Body of pancreas (tissue), 4 donors: ENCODE measurements at regions not wholly inside any gene's neighbourhood (a gene's known extent, or its start where the extent isn't known, plus 50 kb on each side); places are given as distances from the start of the nearest gene placed in this dataset.

Source experiments
- ATAC-seq: fragments of 150-250 bp; one replicate; pipeline ENCODE4 v1.9.1; 2016
- DNase-seq, 4 donors: peaks; one replicate each; pipeline ENCODE4 v3.0.0-alpha.2; 2019
- H3K27ac ChIP-seq, 4 donors: fragments of 200-600 bp; sonication (generic); 1 replicate in 3 of 4; 2 replicates in 1 of 4; pipeline versions ENCODE4 v1.5.1 to v1.6.1; 2016 to 2019; ENCODE audit warnings: mild to moderate bottlenecking in 1 of 4, mixed read lengths in 1 of 4, moderate library complexity in 1 of 4
- H3K27me3 ChIP-seq, 2 donors: fragments of 200-600 bp; sonication (generic); one replicate each; pipeline ENCODE4 v1.6.0; 2016; ENCODE audit warnings: mild to moderate bottlenecking in 1 of 2
- H3K36me3 ChIP-seq, 2 donors: fragments of 200-600 bp; sonication (generic); replicated peaks in 1 of 2; 2 replicates each; pipeline ENCODE4 v1.5.1; 2016; ENCODE audit warnings: low read depth in 2 of 2; ENCODE audit not compliant: insufficient read depth in 1 of 2
- H3K4me1 ChIP-seq: fragments of 200-600 bp; sonication (generic); one replicate; pipeline ENCODE4 v1.6.0; 2016
- H3K4me3 ChIP-seq, 2 donors: fragments of 200-600 bp; sonication (generic); 1 replicate in 1 of 2; 2 replicates in 1 of 2; pipeline ENCODE4 v1.5.1; 2016 to 2019
- H3K9me3 ChIP-seq, 3 donors: fragments of 200-600 bp; sonication (generic); 1 replicate in 2 of 3; 2 replicates in 1 of 3; pipeline ENCODE4 v1.5.1; 2016
- POLR2A ChIP-seq, 3 donors: fragments of 450-650 bp; IDR thresholded peaks; one replicate each; pipeline ENCODE4 v1.6.1; 2016; ENCODE audit warnings: antibody characterized with exemption in 3 of 3, mild to moderate bottlenecking in 2 of 3
- WGBS, 2 donors: methylation state at CpG; one replicate each; pipeline ENCODE4 v1.1.5; 2017; 5-methylcytosine and 5-hydroxymethylcytosine counted together
- intact Hi-C: fragments of 100-400 bp; cut with DNase I; formaldehyde crosslinking; loops from one replicate; pipeline ENCODE4 v1.15.1; 2023
- TF ChIP-seq, protein P1 (sequence below), 7 experiments: fragments of 450-650 bp in 4 of 7; fragments of 200-600 bp in 3 of 7; sonication (generic) in 3 of 7; IDR thresholded peaks; one replicate each; pipeline ENCODE4 v1.5.1; 2016 to 2019; ENCODE audit warnings: antibody characterized with exemption in 7 of 7

DNA sequence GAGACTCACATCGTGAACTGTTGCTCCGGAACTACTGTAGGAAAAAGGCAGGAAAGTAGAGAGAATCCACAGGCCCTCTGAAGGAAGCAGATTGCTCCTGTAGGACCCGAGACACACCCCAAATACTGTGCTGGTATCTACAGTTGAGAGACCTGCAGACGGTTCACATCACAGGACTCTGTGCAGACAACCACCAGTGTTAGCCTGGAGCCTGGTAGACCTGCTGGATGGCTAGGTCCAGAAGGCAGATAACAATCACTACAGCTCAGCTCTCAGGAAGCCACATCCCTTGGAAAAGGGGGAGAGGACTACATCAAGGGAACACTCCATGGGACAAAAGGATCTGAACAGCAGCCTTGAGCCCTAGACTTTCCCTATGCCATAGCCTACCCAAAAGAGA, 311.8 kb upstream of the PRKCQ start:
- H3K36me3 ChIP-seq = no peaks in the 10 kb centered on the region
- no peak overlapping the region for H3K4me3 ChIP-seq
- H3K27me3 ChIP-seq = no peaks in the 10 kb centered on the region
- no peaks in the 10 kb centered on the region for H3K9me3 ChIP-seq
- H3K4me1 ChIP-seq = peaks cover 4% of the 10 kb centered on the region
- WGBS, 2 donors = 88 to 89% methylated on average over 4 of the region's 4 CpGs
- no peak for TF ChIP-seq POLR2A (IDR thresholded peaks at IDR 0.05)
- TF ChIP-seq, protein P1, sequence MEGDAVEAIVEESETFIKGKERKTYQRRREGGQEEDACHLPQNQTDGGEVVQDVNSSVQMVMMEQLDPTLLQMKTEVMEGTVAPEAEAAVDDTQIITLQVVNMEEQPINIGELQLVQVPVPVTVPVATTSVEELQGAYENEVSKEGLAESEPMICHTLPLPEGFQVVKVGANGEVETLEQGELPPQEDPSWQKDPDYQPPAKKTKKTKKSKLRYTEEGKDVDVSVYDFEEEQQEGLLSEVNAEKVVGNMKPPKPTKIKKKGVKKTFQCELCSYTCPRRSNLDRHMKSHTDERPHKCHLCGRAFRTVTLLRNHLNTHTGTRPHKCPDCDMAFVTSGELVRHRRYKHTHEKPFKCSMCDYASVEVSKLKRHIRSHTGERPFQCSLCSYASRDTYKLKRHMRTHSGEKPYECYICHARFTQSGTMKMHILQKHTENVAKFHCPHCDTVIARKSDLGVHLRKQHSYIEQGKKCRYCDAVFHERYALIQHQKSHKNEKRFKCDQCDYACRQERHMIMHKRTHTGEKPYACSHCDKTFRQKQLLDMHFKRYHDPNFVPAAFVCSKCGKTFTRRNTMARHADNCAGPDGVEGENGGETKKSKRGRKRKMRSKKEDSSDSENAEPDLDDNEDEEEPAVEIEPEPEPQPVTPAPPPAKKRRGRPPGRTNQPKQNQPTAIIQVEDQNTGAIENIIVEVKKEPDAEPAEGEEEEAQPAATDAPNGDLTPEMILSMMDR (IDR thresholded peaks at IDR 0.05) = no peak
- intact Hi-C loops = no loop called here
- DNase-seq (no peak), ATAC-seq (no peak)
- H3K27ac ChIP-seq = no peak overlapping the region

DNA sequence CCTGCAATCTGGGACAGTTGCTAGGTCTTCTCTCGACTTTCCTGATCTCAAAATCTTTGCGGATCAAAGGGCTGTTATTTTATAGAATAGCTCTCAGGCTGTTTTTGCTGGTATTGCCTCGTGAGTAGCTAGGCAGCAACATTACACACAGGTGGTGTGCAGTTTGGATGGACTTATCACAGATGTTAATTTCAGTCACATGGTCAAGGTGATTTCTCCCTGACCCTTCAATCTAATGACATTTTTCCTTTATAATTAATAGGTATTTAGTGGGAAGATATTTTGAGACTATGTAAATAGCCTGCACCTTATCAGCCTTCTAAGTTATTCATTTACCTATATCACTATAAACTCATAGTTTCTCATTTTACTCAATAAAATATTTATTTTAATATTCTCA, 309.6 kb upstream of the PRKCQ start:
- intact Hi-C loops = no loop called here
- WGBS, 2 donors = 17 to 19% methylated on average over 3 of the region's 3 CpGs

DNA sequence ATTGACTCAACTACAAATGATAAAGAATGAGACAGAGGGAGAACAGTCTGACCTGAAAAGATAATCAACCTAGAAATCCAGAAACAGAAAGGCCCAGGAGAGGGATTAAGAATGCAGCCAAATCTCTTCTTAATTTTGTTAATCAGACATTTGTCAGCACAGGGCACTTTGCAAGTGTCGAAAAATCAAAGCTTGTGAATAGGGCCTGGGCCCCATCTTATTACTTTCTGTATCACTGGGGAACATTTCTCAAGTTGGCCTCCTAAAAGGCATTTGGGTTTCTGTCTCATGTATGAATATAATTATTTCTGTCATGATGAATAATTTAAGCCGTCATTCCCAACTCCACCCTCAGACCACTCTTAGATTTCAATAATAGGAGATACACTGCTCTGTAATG, 308.4 kb upstream of the PRKCQ start:
- no peak for TF ChIP-seq POLR2A (IDR thresholded peaks at IDR 0.05)
- TF ChIP-seq, protein P1 (IDR thresholded peaks at IDR 0.05) = no peak
- intact Hi-C loops = no loop called here
- H3K4me3 ChIP-seq = no peak overlapping the region
- 86 to 94% methylated on average over 2 of the region's 2 CpGs for WGBS, 2 donors
- H3K27me3 ChIP-seq = no peaks in the 10 kb centered on the region
- no peak for DNase-seq
- no peaks in the 10 kb centered on the region for H3K36me3 ChIP-seq
- H3K4me1 ChIP-seq = peaks cover 4% of the 10 kb centered on the region
- ATAC-seq = no peak
- no peaks in the 10 kb centered on the region for H3K9me3 ChIP-seq
- no peak overlapping the region for H3K27ac ChIP-seq

More for the DNA sequence above, 309.6 kb upstream of the PRKCQ start:
- no peaks in the 10 kb centered on the region for H3K36me3 ChIP-seq
- H3K4me1 ChIP-seq = peaks cover 4% of the 10 kb centered on the region
- no peaks in the 10 kb centered on the region for H3K9me3 ChIP-seq
- peak; percentile 45 for ATAC-seq
- no peak for DNase-seq
- TF ChIP-seq, protein P1 (IDR thresholded peaks at IDR 0.05) = no peak
- TF ChIP-seq POLR2A (IDR thresholded peaks at IDR 0.05) = no peak
- no peaks in the 10 kb centered on the region for H3K27me3 ChIP-seq
- no peak overlapping the region for H3K27ac ChIP-seq
- no peak overlapping the region for H3K4me3 ChIP-seq

DNA sequence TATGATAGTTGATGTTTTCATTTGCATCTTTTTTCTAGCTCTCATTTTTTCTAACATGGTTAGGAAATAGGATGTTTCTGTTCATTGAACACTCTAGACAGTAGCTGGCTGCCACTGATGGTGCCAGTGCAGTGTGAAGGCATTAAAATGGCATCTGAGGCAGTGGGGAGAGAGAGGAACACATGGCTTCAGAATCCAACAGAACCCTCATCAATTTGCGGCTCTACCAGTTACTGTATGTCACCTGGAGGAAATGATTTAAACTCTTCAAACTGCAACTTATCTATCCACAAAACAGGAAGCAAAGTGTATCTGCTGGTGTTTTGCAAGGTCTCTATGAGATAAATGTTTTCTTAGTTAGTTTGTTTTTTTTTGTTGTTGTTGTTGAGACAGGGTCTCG, 305.2 kb upstream of the PRKCQ start:
- Histone ChIP-seq H3K27ac (no peak overlapping the region), H3K4me1 (peaks cover 4% of the 10 kb centered on the region), H3K9me3 (no peaks in the 10 kb centered on the region), H3K27me3 (no peaks in the 10 kb centered on the region), H3K36me3 (no peaks in the 10 kb centered on the region), H3K4me3 (no peak overlapping the region)
- no peak for TF ChIP-seq POLR2A (IDR thresholded peaks at IDR 0.05)
- DNase-seq (no peak), ATAC-seq (no peak)
- intact Hi-C loops = no loop called here
- 63 to 83% methylated on average over 2 of the region's 2 CpGs for WGBS, 2 donors

DNA sequence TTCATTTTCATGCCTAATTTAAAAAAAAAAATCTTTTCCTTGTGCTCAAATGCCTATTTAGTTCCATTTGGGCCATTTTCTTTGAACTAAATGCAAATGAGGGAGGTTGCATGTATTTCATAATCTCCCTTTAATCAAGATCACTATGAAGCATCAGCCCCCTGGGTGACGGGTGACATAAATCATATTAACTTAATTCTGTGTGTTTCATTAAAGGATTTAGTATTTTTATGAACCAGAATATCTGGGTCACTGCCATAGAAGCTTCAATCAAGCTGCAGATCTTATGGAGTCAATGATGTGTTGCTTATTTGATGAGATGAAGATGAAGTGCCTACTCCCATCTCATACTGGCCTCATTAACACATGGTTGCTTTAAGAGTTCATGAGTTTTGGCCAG, 301.9 kb upstream of the PRKCQ start:
- no peak overlapping the region for H3K27ac ChIP-seq
- no peaks in the 10 kb centered on the region for H3K4me1 ChIP-seq
- no peak overlapping the region for H3K4me3 ChIP-seq
- WGBS, 2 donors = 54 to 84% methylated on average over 1 of the region's 1 CpG
- DNase-seq (no peak), ATAC-seq (no peak)
- no peaks in the 10 kb centered on the region for H3K36me3 ChIP-seq
- TF ChIP-seq POLR2A (IDR thresholded peaks at IDR 0.05) = no peak
- TF ChIP-seq, protein P1 (IDR thresholded peaks at IDR 0.05) = no peak
- no peaks in the 10 kb centered on the region for H3K27me3 ChIP-seq
- intact Hi-C loops = no loop called here
- H3K9me3 ChIP-seq = no peaks in the 10 kb centered on the region
